ENCODE measurements at regions not wholly inside any gene's neighbourhood (a gene's known extent, or its start where the extent isn't known, plus 50 kb on each side); places are given as distances from the start of the nearest gene placed in this dataset.

- no peak for DNase-seq
- H3K4me3 ChIP-seq = no peak overlapping the region
- peaks cover 0 to 11% (median 0%) of the 10 kb centered on the region in 3 donors for H3K4me1 ChIP-seq
- H3K27ac ChIP-seq = peak overlapping the region in 3 of 4 donors; percentile 46 to 73 (median 64)
- TF ChIP-seq POLR2A (IDR thresholded peaks at IDR 0.05) (no peak), CTCF (IDR thresholded peaks at IDR 0.05) (no peak)
- no peaks in the 10 kb centered on the region for H3K27me3 ChIP-seq
- H3K36me3 ChIP-seq = no peaks in the 10 kb centered on the region
- intact Hi-C loops (cut with DNase I) = no loop called here
- 33 to 40% methylated on average over 4 of the region's 4 CpGs for WGBS, 2 donors
- H3K9me3 ChIP-seq = peaks cover 0 to 13% (median 0%) of the 10 kb centered on the region in 3 donors
Measured at GRCh38 chr10:61565819-61566560, 96.7 kb upstream of the CABCOCO1 start.

- no peak overlapping the region for H3K27ac ChIP-seq
- intact Hi-C loops (cut with DNase I) = no loop called here
- no peak for DNase-seq
- H3K27me3 ChIP-seq = no peaks in the 10 kb centered on the region
- TF ChIP-seq CTCF (IDR thresholded peaks at IDR 0.05) (no peak), POLR2A (IDR thresholded peaks at IDR 0.05) (no peak)
- WGBS, 2 donors = 67 to 89% methylated on average over 1 of the region's 1 CpG
- H3K36me3 ChIP-seq = no peaks in the 10 kb centered on the region
- H3K4me3 ChIP-seq = no peak overlapping the region
- H3K4me1 ChIP-seq = peaks cover 0 to 11% (median 0%) of the 10 kb centered on the region in 3 donors
- H3K9me3 ChIP-seq = no peaks in the 10 kb centered on the region
Measured at GRCh38 chr10:61564444-61564843, 98.3 kb upstream of the CABCOCO1 start.

GRCh38 chr10:61559615-61560014 is 103.1 kb upstream of the CABCOCO1 start:
- Histone ChIP-seq H3K4me3 (no peak overlapping the region), H3K27ac (no peak overlapping the region), H3K9me3 (no peaks in the 10 kb centered on the region), H3K4me1 (no peaks in the 10 kb centered on the region), H3K27me3 (no peaks in the 10 kb centered on the region), H3K36me3 (no peaks in the 10 kb centered on the region)
- no peak for DNase-seq
- TF ChIP-seq CTCF (IDR thresholded peaks at IDR 0.05) (no peak), POLR2A (IDR thresholded peaks at IDR 0.05) (no peak)
- intact Hi-C loops (cut with DNase I) = no loop called here

- no peak for DNase-seq
- Histone ChIP-seq H3K27me3 (no peaks in the 10 kb centered on the region), H3K4me3 (no peak overlapping the region), H3K36me3 (no peaks in the 10 kb centered on the region), H3K9me3 (no peaks in the 10 kb centered on the region), H3K4me1 (no peaks in the 10 kb centered on the region), H3K27ac (no peak overlapping the region)
- no peak for TF ChIP-seq CTCF (IDR thresholded peaks at IDR 0.05)
- no peak for TF ChIP-seq POLR2A (IDR thresholded peaks at IDR 0.05)
- WGBS, 2 donors = 72 to 92% methylated on average over 3 of the region's 3 CpGs
- intact Hi-C loops (cut with DNase I) = no loop called here
Measured at GRCh38 chr10:61558188-61558587, 104.5 kb upstream of the CABCOCO1 start.

- WGBS, 2 donors = 90 to 100% methylated on average over 4 to 5 of the region's 5 CpGs
- DNase-seq = no peak
- H3K27me3 ChIP-seq = no peaks in the 10 kb centered on the region
- no peaks in the 10 kb centered on the region for H3K4me1 ChIP-seq
- H3K9me3 ChIP-seq = no peaks in the 10 kb centered on the region
- H3K36me3 ChIP-seq = no peaks in the 10 kb centered on the region
- TF ChIP-seq CTCF (IDR thresholded peaks at IDR 0.05) = no peak
- TF ChIP-seq POLR2A (IDR thresholded peaks at IDR 0.05) = no peak
- H3K27ac ChIP-seq = no peak overlapping the region
- intact Hi-C loops (cut with DNase I) = no loop called here
- no peak overlapping the region for H3K4me3 ChIP-seq
Measured at GRCh38 chr10:61554925-61555324, 101.7 kb upstream of the TMEM26 start.
